Cerebellar nuclear complex (tissue), 1 donor: ENCODE measurements at regions not wholly inside any gene's neighbourhood (a gene's known extent, or its start where the extent isn't known, plus 50 kb on each side); places are given as distances from the start of the nearest gene placed in this dataset.

Source experiments
- DNase-seq, 2 experiments: peaks; one replicate each; lab custom pipeline; 2025; lab: John Stamatoyannopoulos, UW

- no peak for DNase-seq
These were observed 277.5 kb downstream of the CTTN start for GRCh38 chr11:70675697-70676374.

GRCh38 chr11:70677232-70677916 is 279.0 kb downstream of the CTTN start:
- no peak for DNase-seq

GRCh38 chr11:70678931-70679900 is 280.9 kb downstream of the CTTN start:
- no peak for DNase-seq

GRCh38 chr11:70680781-70681281 is 282.5 kb downstream of the CTTN start:
- no peak for DNase-seq

GRCh38 chr11:70682056-70682455 is 283.7 kb downstream of the CTTN start:
- DNase-seq: no peak

- no peak for DNase-seq
These were observed 284.4 kb downstream of the CTTN start for GRCh38 chr11:70682760-70683159.

- DNase-seq: no peak
These were observed 289.4 kb downstream of the CTTN start for GRCh38 chr11:70687716-70688115.

GRCh38 chr11:70688142-70688541 is 289.8 kb downstream of the CTTN start:
- no peak for DNase-seq

- no peak for DNase-seq
These were observed 291.4 kb downstream of the CTTN start for GRCh38 chr11:70689764-70690163.

GRCh38 chr11:70692131-70692530 is 293.8 kb downstream of the CTTN start:
- DNase-seq: no peak

- DNase-seq: no peak
These were observed 296.0 kb downstream of the CTTN start for GRCh38 chr11:70694371-70694770.

GRCh38 chr11:70695086-70695960 is 297.0 kb downstream of the CTTN start:
- no peak for DNase-seq

- no peak for DNase-seq
These were observed 297.7 kb downstream of the CTTN start for GRCh38 chr11:70696076-70696475.

GRCh38 chr11:70696564-70696963 is 298.2 kb downstream of the CTTN start:
- DNase-seq: no peak

- DNase-seq: no peak
These were observed 299.4 kb downstream of the CTTN start for GRCh38 chr11:70697701-70698100.

- no peak for DNase-seq
These were observed 300.5 kb downstream of the CTTN start for GRCh38 chr11:70698871-70699270.

- no peak for DNase-seq
These were observed 301.2 kb downstream of the CTTN start for GRCh38 chr11:70699294-70700221.

GRCh38 chr11:70700453-70700852 is 302.1 kb downstream of the CTTN start:
- no peak for DNase-seq

GRCh38 chr11:70700871-70701270 is 302.5 kb downstream of the CTTN start:
- DNase-seq: no peak

- no peak for DNase-seq
These were observed 303.8 kb downstream of the CTTN start for GRCh38 chr11:70702040-70702648.
